Hepatocyte (in vitro differentiated cells): ENCODE measurements at regions not wholly inside any gene's neighbourhood (a gene's known extent, or its start where the extent isn't known, plus 50 kb on each side); places are given as distances from the start of the nearest gene placed in this dataset.

Source experiments
- DNase-seq: peaks from one replicate; pipeline ENCODE4 v3.0.0-alpha.2; 2016; ENCODE audit warnings: low spot score
- H2AFZ ChIP-seq: fragments of 200-600 bp; sonication (generic); 2 replicates; pipeline ENCODE4 v1.6.0; 2016; ENCODE audit warnings: antibody characterized with exemption, mild to moderate bottlenecking
- H3K27ac ChIP-seq: fragments of 200-600 bp; sonication (generic); 2 replicates; pipeline ENCODE4 v1.5.1; 2016; ENCODE audit warnings: mild to moderate bottlenecking
- H3K27me3 ChIP-seq: fragments of 200-600 bp; sonication (generic); 2 replicates; pipeline ENCODE4 v1.6.1; 2016
- H3K36me3 ChIP-seq: fragments of 200-600 bp; sonication (generic); replicated peaks from 2 replicates; pipeline ENCODE4 v1.5.1; 2016; ENCODE audit warnings: low read depth; ENCODE audit not compliant: insufficient read depth
- H3K4me1 ChIP-seq: fragments of 200-600 bp; sonication (generic); 2 replicates; pipeline ENCODE4 v1.5.1; 2016; ENCODE audit warnings: mild to moderate bottlenecking, moderate library complexity; ENCODE audit not compliant: insufficient read depth
- H3K4me2 ChIP-seq: fragments of 200-600 bp; sonication (generic); 2 replicates; pipeline ENCODE4 v1.6.0; 2016
- H3K4me3 ChIP-seq: fragments of 200-600 bp; sonication (generic); 2 replicates; pipeline ENCODE4 v1.5.1; 2016; ENCODE audit warnings: mild to moderate bottlenecking
- H3K79me2 ChIP-seq: fragments of 200-600 bp; sonication (generic); 2 replicates; pipeline ENCODE4 v1.6.0; 2017; ENCODE audit warnings: mild to moderate bottlenecking
- H3K9me2 ChIP-seq: fragments of 200-600 bp; sonication (generic); replicated peaks from 2 replicates; pipeline ENCODE4 v1.6.0; 2017; ENCODE audit warnings: mild to moderate bottlenecking; ENCODE audit not compliant: insufficient read depth
- H3K9me3 ChIP-seq: fragments of 200-600 bp; sonication (generic); 2 replicates; pipeline ENCODE4 v1.5.1; 2016; ENCODE audit warnings: low read depth, mild to moderate bottlenecking
- H4K20me1 ChIP-seq: fragments of 200-600 bp; sonication (generic); 2 replicates; pipeline ENCODE4 v1.6.0; 2016; ENCODE audit warnings: mild to moderate bottlenecking; ENCODE audit not compliant: insufficient read depth, poor library complexity, severe bottlenecking
- EZH2 ChIP-seq: fragments of 200-600 bp; sonication (generic); IDR thresholded peaks from 2 replicates; pipeline ENCODE4 v1.6.1; 2016; ENCODE audit warnings: antibody characterized with exemption, mild to moderate bottlenecking, borderline replicate concordance
- EZH2phosphoT487 ChIP-seq: fragments of 200-600 bp; sonication (generic); IDR thresholded peaks from one replicate; pipeline ENCODE4 v1.6.1; 2018; ENCODE audit warnings: antibody characterized with exemption, mild to moderate bottlenecking, low read depth, moderate library complexity; ENCODE audit not compliant: unreplicated experiment, severe bottlenecking
- WGBS: methylation state at CpG from one replicate; pipeline ENCODE4 v1.1.6; 2016; ENCODE audit warnings: low lambda C conversion rate; ENCODE audit errors: missing lambda C conversion rate; 5-methylcytosine and 5-hydroxymethylcytosine counted together
- TF ChIP-seq, protein P1 (sequence below): fragments of 200-600 bp; sonication (generic); IDR thresholded peaks from 2 replicates; pipeline ENCODE4 v1.5.1; 2016; ENCODE audit warnings: antibody characterized with exemption, mild to moderate bottlenecking; ENCODE audit not compliant: poor library complexity

DNA sequence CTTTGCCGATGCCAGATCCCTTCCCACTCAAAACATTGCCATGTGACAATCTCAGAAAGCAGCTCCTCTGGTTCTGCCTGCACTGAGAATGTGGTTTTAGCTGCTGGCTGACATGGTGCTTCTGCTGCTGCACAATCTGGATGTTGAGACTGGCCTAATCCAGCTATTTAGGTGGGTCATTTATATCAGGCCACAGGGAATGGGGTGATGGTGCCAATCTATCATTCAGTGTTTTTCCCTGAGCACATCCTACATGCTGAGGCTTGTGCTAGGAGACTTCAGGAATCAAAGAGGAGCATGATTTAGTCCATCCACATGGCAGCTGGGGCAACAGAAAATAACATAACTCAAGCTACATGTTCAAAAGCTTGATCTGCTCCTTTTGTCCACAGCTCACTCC is 144.7 kb downstream of the CYRIA start:
- no peaks in the 10 kb centered on the region for H3K9me3 ChIP-seq
- TF ChIP-seq, protein P1, sequence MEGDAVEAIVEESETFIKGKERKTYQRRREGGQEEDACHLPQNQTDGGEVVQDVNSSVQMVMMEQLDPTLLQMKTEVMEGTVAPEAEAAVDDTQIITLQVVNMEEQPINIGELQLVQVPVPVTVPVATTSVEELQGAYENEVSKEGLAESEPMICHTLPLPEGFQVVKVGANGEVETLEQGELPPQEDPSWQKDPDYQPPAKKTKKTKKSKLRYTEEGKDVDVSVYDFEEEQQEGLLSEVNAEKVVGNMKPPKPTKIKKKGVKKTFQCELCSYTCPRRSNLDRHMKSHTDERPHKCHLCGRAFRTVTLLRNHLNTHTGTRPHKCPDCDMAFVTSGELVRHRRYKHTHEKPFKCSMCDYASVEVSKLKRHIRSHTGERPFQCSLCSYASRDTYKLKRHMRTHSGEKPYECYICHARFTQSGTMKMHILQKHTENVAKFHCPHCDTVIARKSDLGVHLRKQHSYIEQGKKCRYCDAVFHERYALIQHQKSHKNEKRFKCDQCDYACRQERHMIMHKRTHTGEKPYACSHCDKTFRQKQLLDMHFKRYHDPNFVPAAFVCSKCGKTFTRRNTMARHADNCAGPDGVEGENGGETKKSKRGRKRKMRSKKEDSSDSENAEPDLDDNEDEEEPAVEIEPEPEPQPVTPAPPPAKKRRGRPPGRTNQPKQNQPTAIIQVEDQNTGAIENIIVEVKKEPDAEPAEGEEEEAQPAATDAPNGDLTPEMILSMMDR = no peak
- no peak for TF ChIP-seq EZH2phosphoT487
- no peak overlapping the region for H2AFZ ChIP-seq
- H4K20me1 ChIP-seq = no peaks in the 10 kb centered on the region
- H3K79me2 ChIP-seq = no peaks in the 10 kb centered on the region
- H3K4me3 ChIP-seq = no peak overlapping the region
- no peaks in the 10 kb centered on the region for H3K36me3 ChIP-seq
- 0% methylated on average over 1 of the region's 1 CpG for WGBS
- no peak for DNase-seq
- H3K4me1 ChIP-seq = peaks cover 12% of the 10 kb centered on the region
- peaks cover 4% of the 10 kb centered on the region for H3K27me3 ChIP-seq
- H3K27ac ChIP-seq = no peak overlapping the region
- no peak overlapping the region for H3K4me2 ChIP-seq
- H3K9me2 ChIP-seq = no peaks in the 10 kb centered on the region

DNA sequence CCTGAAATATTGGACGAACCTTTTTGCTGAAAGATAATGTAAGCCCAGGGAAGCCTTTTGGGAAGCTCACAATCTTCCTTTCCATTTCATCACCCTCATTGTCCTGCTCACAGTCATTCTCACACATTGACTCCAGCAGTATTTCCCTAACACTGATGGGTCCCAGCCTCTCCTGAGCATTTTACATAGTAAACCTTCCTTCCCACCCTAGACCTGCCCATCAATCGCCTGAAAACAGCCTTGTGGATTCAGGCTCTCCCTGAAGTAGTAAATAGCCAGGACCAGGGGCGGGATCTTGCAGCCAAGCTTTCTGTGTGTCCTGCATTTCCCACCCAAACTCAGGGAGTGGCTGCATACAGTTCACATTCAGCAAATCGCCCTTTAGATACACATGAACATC is 149.9 kb downstream of the CYRIA start:
- no peaks in the 10 kb centered on the region for H3K9me2 ChIP-seq
- H3K4me1 ChIP-seq = no peaks in the 10 kb centered on the region
- TF ChIP-seq, protein P1 = no peak
- TF ChIP-seq EZH2 = no peak
- TF ChIP-seq EZH2phosphoT487 = no peak
- no peak for DNase-seq
- no peaks in the 10 kb centered on the region for H4K20me1 ChIP-seq
- H3K4me3 ChIP-seq = no peak overlapping the region
- H3K79me2 ChIP-seq = no peaks in the 10 kb centered on the region
- H3K4me2 ChIP-seq = no peak overlapping the region
- no peak overlapping the region for H3K27ac ChIP-seq
- 85% methylated on average over 4 of the region's 4 CpGs for WGBS
- no peaks in the 10 kb centered on the region for H3K9me3 ChIP-seq
- no peaks in the 10 kb centered on the region for H3K36me3 ChIP-seq
- peaks cover 11% of the 10 kb centered on the region for H3K27me3 ChIP-seq
- no peak overlapping the region for H2AFZ ChIP-seq

DNA sequence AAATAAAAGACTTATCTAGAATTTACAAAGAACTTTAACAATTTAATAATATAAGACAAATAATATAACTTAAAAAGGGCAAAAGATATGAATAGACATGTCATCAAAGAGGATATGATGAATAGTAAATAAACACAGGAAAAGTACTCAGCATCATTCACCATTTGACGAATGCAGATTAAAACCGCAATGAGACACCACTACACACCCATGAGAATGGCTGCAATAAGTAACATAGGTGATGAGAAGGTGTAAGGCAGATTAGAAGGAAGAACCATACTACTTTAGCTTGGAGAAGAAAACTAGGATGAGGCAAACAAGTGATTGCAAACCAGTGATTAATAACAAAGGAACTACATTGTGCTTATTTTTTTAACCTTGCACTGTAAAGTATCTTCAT is 152.0 kb downstream of the CYRIA start:
- Histone ChIP-seq H3K9me3 (no peaks in the 10 kb centered on the region), H3K4me2 (no peak overlapping the region), H2AFZ (no peak overlapping the region), H3K4me3 (no peak overlapping the region), H3K27ac (no peak overlapping the region), H3K36me3 (no peaks in the 10 kb centered on the region), H4K20me1 (no peaks in the 10 kb centered on the region), H3K27me3 (peaks cover 19% of the 10 kb centered on the region), H3K79me2 (no peaks in the 10 kb centered on the region), H3K9me2 (no peaks in the 10 kb centered on the region), H3K4me1 (peaks cover under 1% of the 10 kb centered on the region)
- TF ChIP-seq EZH2 = no peak
- no peak for TF ChIP-seq EZH2phosphoT487
- TF ChIP-seq, protein P1 = no peak
- 89% methylated on average over 2 of the region's 2 CpGs for WGBS
- DNase-seq = no peak

DNA sequence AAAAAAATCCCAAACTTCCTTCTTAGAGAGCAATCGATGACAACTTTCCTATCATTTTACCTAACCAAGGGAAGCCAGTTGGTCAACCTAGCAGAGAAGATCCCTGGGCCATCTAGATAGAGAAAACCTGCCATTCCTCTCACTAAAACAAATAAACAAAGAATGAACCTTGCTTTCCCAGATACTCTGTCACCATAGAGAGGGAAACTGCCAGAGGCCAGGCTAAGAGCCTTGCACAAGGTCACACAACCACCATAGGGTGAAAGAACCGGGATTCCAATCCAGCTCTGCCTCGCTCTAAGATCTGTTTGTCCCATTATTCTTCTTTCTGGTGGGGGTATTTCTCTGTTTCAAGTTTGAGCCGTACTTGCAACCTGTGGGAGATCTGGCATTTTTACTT is 154.6 kb downstream of the CYRIA start:
- H3K4me2 ChIP-seq = no peak overlapping the region
- no peaks in the 10 kb centered on the region for H3K79me2 ChIP-seq
- WGBS = 84% methylated on average over 4 of the region's 4 CpGs
- H3K36me3 ChIP-seq = no peaks in the 10 kb centered on the region
- H2AFZ ChIP-seq = no peak overlapping the region
- H4K20me1 ChIP-seq = no peaks in the 10 kb centered on the region
- H3K9me2 ChIP-seq = no peaks in the 10 kb centered on the region
- H3K4me1 ChIP-seq = peaks cover 4% of the 10 kb centered on the region
- H3K4me3 ChIP-seq = no peak overlapping the region
- no peak for DNase-seq
- no peaks in the 10 kb centered on the region for H3K9me3 ChIP-seq
- TF ChIP-seq EZH2phosphoT487 = no peak
- TF ChIP-seq, protein P1 = no peak
- TF ChIP-seq EZH2 = no peak
- H3K27me3 ChIP-seq = peaks cover 25% of the 10 kb centered on the region
- H3K27ac ChIP-seq = no peak overlapping the region
